Keratinocyte (primary cell): ENCODE measurements at regions not wholly inside any gene's neighbourhood (a gene's known extent, or its start where the extent isn't known, plus 50 kb on each side); places are given as distances from the start of the nearest gene placed in this dataset.
A peak's percentile ranks its signal among the peaks of the same experiment; 100 is the strongest.

Source experiments
- DNase-seq: peaks from one replicate; pipeline ENCODE4 v3.0.0-alpha.2; 2011; ENCODE audit warnings: low read depth, missing footprints, low spot score
- FAIRE-seq: peaks from 2 replicates; lab custom pipeline; 2011; peaks lifted over from hg19 to GRCh38; lab: Jason Lieb, UNC
- H2AFZ ChIP-seq: 2 replicates; pipeline ENCODE4 v1.6.0; 2012; ENCODE audit warnings: low read length, control low read depth, inconsistent platforms; ENCODE audit not compliant: control insufficient read depth
- H3K27ac ChIP-seq: 2 replicates; pipeline ENCODE4 v1.5.1; 2011; ENCODE audit warnings: low read length; ENCODE audit not compliant: control insufficient read depth, insufficient read depth
- H3K27me3 ChIP-seq: 3 replicates; pipeline ENCODE4 v1.6.0; 2011; ENCODE audit warnings: low read length; ENCODE audit not compliant: control insufficient read depth, insufficient read depth; ENCODE audit errors: extremely low read depth
- H3K36me3 ChIP-seq, 2 experiments: 2 replicates in 1 of 2; 3 replicates in 1 of 2; pipeline ENCODE4 v1.5.1; 2011; ENCODE audit warnings: low read length in 2 of 2, mild to moderate bottlenecking in 1 of 2; ENCODE audit not compliant: control insufficient read depth in 2 of 2, insufficient read depth in 2 of 2; ENCODE audit errors: extremely low read depth in 1 of 2
- H3K4me1 ChIP-seq: 3 replicates; pipeline ENCODE4 v1.5.1; 2011; ENCODE audit warnings: low read length; ENCODE audit not compliant: control insufficient read depth, insufficient read depth; ENCODE audit errors: extremely low read depth
- H3K4me2 ChIP-seq: 3 replicates; pipeline ENCODE4 v1.6.0; 2011; ENCODE audit warnings: low read depth, low read length; ENCODE audit not compliant: control insufficient read depth, insufficient read depth; ENCODE audit errors: extremely low read depth
- H3K4me3 ChIP-seq, 3 experiments: fragments of 200-600 bp in 1 of 3; sonication (generic) in 1 of 3; 2 replicates in 2 of 3; 3 replicates in 1 of 3; pipeline ENCODE4 v1.5.1; 2011 to 2016; ENCODE audit warnings: low read length in 3 of 3, mild to moderate bottlenecking in 3 of 3, control low read depth in 2 of 3, inconsistent platforms in 1 of 3, low read depth in 1 of 3, mixed read lengths in 1 of 3, mixed run types in 1 of 3, moderate library complexity in 1 of 3; ENCODE audit not compliant: control insufficient read depth in 2 of 3, insufficient read depth in 2 of 3; ENCODE audit errors: extremely low read depth in 1 of 3
- H3K79me2 ChIP-seq: 2 replicates; pipeline ENCODE4 v1.6.0; 2012; ENCODE audit warnings: low read length; ENCODE audit not compliant: control insufficient read depth, insufficient read depth
- H3K9ac ChIP-seq: 3 replicates; pipeline ENCODE4 v1.6.0; 2011; ENCODE audit warnings: low read length; ENCODE audit not compliant: control insufficient read depth, insufficient read depth; ENCODE audit errors: extremely low read depth
- H3K9me1 ChIP-seq: 3 replicates; pipeline ENCODE4 v1.6.0; 2011; ENCODE audit warnings: low read length; ENCODE audit not compliant: control insufficient read depth, insufficient read depth; ENCODE audit errors: extremely low read depth
- H3K9me3 ChIP-seq: 2 replicates; pipeline ENCODE4 v1.5.1; 2012; ENCODE audit warnings: low read depth, low read length; ENCODE audit not compliant: control insufficient read depth
- H4K20me1 ChIP-seq: 3 replicates; pipeline ENCODE4 v1.6.0; 2011; ENCODE audit warnings: low read length; ENCODE audit not compliant: control insufficient read depth, insufficient read depth; ENCODE audit errors: extremely low read depth
- EZH2 ChIP-seq: IDR thresholded peaks from one replicate; pipeline ENCODE4 v1.6.1; 2012; ENCODE audit warnings: inconsistent platforms, mild to moderate bottlenecking, low read length, moderate library complexity
- dilution Hi-C: fragments of 300-500 bp; cut with MboI; formaldehyde crosslinking; loops from one replicate; pipeline ENCODE4 v1.7.0; 2020; ENCODE audit warnings: low sequenced_read_pairs; ENCODE audit not compliant: extremely low pct_ligation_motif_present
- TF ChIP-seq, protein P1 (sequence below), 3 experiments: IDR thresholded peaks in 1 of 3; conservative IDR thresholded peaks in 1 of 3; optimal IDR thresholded peaks in 1 of 3; 2 replicates in 2 of 3; 3 replicates in 1 of 3; pipeline versions ENCODE3 to v1.5.1; 2011; ENCODE audit warnings: low read length in 3 of 3, mild to moderate bottlenecking in 3 of 3, moderate library complexity in 2 of 3, control low read depth in 1 of 3, inconsistent platforms in 1 of 3; ENCODE audit not compliant: insufficient read depth in 2 of 3; ENCODE audit errors: extremely low read depth in 1 of 3

DNA sequence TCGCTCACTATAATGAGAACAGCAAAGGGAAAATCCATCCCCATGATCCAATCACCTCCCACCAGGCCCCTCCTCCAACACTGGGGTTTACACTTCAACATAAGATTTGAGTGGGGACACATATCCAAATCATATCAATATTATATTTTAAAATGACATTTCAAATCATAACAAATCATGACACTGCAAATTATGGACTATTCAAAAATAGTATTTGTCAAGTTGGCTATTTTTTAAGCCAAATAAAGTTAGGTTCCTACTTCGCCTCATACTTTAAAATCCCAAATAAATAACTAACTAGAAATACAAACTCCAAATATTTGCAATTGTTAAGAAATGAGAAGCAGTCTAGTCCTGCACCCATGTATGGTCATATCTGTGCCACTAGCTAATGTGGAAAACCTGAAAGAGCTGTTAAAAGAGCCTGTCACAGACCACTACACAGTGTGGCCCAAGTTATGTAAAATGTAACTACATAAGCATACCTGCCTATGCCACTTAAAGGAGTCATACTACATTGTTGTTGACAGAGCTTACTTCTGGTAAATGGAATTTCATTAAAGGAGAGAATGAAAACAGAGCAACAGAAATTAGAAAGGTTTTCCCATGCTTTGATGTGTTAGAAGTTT is 334.7 kb upstream of the GULP1 start:
- Histone ChIP-seq H4K20me1 (no peaks in the 10 kb centered on the region), H3K9me1 (no peaks in the 10 kb centered on the region), H3K4me2 (no peak overlapping the region), H3K27ac (no peak overlapping the region), H2AFZ (no peak overlapping the region), H3K27me3 (no peaks in the 10 kb centered on the region), H3K4me1 (no peaks in the 10 kb centered on the region), H3K4me3 (no peak overlapping the region), H3K36me3 (no peaks in the 10 kb centered on the region), H3K9ac (no peak overlapping the region), H3K79me2 (no peaks in the 10 kb centered on the region), H3K9me3 (no peaks in the 10 kb centered on the region)
- TF ChIP-seq, protein P1, sequence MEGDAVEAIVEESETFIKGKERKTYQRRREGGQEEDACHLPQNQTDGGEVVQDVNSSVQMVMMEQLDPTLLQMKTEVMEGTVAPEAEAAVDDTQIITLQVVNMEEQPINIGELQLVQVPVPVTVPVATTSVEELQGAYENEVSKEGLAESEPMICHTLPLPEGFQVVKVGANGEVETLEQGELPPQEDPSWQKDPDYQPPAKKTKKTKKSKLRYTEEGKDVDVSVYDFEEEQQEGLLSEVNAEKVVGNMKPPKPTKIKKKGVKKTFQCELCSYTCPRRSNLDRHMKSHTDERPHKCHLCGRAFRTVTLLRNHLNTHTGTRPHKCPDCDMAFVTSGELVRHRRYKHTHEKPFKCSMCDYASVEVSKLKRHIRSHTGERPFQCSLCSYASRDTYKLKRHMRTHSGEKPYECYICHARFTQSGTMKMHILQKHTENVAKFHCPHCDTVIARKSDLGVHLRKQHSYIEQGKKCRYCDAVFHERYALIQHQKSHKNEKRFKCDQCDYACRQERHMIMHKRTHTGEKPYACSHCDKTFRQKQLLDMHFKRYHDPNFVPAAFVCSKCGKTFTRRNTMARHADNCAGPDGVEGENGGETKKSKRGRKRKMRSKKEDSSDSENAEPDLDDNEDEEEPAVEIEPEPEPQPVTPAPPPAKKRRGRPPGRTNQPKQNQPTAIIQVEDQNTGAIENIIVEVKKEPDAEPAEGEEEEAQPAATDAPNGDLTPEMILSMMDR (optimal IDR thresholded peaks at IDR 0.05 in 1 of 3, IDR thresholded peaks at IDR 0.05 in 1 of 3, conservative IDR thresholded peaks at IDR 0.05 in 1 of 3; ENCODE audit: extremely low read depth in 1 of 3, insufficient read depth in 2 of 3, low read length in 3 of 3): no peak
- FAIRE-seq: no peak
- DNase-seq: no peak
- dilution Hi-C loops: no loop called here

DNA sequence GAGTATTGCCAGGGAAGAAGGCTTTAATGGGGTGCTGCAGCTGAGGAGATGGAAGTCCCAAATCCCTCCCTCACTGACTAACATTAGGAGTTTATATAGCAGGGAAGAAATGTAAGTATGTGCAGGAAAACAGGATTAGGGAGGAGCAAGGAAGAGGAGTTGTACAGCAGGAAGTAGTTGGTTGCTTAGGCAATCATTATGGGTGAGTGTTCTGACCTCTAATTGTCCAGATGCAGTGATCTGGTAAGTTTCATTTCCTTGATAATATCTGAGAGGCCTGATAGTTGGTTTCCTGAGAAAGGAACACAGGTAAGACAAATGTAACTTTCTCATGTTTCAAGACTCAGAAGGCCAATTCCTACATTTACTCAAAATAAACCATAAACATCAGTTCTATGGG is 331.9 kb upstream of the GULP1 start:
- H3K9ac ChIP-seq: no peak overlapping the region
- no peaks in the 10 kb centered on the region for H3K27me3 ChIP-seq
- H3K9me3 ChIP-seq: no peaks in the 10 kb centered on the region
- H3K79me2 ChIP-seq: no peaks in the 10 kb centered on the region
- no peak overlapping the region for H3K4me2 ChIP-seq
- H3K36me3 ChIP-seq: no peaks in the 10 kb centered on the region
- DNase-seq (no peak), FAIRE-seq (peak; percentile 82)
- H3K9me1 ChIP-seq: no peaks in the 10 kb centered on the region
- dilution Hi-C loops: no loop called here
- TF ChIP-seq, protein P1 (optimal IDR thresholded peaks at IDR 0.05 in 1 of 3, IDR thresholded peaks at IDR 0.05 in 1 of 3, conservative IDR thresholded peaks at IDR 0.05 in 1 of 3; ENCODE audit: extremely low read depth in 1 of 3, insufficient read depth in 2 of 3, low read length in 3 of 3): no peak
- no peak for TF ChIP-seq EZH2
- H3K27ac ChIP-seq: no peak overlapping the region
- no peaks in the 10 kb centered on the region for H4K20me1 ChIP-seq
- H2AFZ ChIP-seq: peak overlapping the region; percentile 71
- H3K4me3 ChIP-seq: no peak overlapping the region
- H3K4me1 ChIP-seq: no peaks in the 10 kb centered on the region
